ENCODE measurements at regions not wholly inside any gene's neighbourhood (a gene's known extent, or its start where the extent isn't known, plus 50 kb on each side); places are given as distances from the start of the nearest gene placed in this dataset.

- CTCF ChIA-PET, result no interaction called here
- no peak for TF ChIP-seq CTCF (IDR thresholded peaks at IDR 0.05; ENCODE audit: insufficient read depth, low read length, missing control alignments)
Observed at GRCh38 chr3:88632226-88632625, 475.2 kb upstream of the EPHA3 start.

GRCh38 chr3:88640581-88640980, 466.8 kb upstream of the EPHA3 start:
- TF ChIP-seq CTCF (IDR thresholded peaks at IDR 0.05; ENCODE audit: insufficient read depth, low read length, missing control alignments), result no peak
- no peak for DNase-seq (ENCODE audit: low read depth, low spot score)
- ChIA-PET CTCF (interaction anchor here (2.8 kb wide), 1 partner anchor 475 kb away, joined by 11 read pairs; no protein-coding TSS in a partner anchor), POLR2A (no interaction called here)
- H3K4me3 ChIP-seq (ENCODE audit: low read depth, low read length), result no peak overlapping the region

More at GRCh38 chr3:88632226-88632625, 475.2 kb upstream of the EPHA3 start:
- no peak overlapping the region for H3K4me3 ChIP-seq (ENCODE audit: low read depth, low read length)
- DNase-seq (ENCODE audit: low read depth, low spot score), result no peak
- POLR2A ChIA-PET, result no interaction called here

GRCh38 chr3:88641033-88641604, 466.3 kb upstream of the EPHA3 start:
- ChIA-PET CTCF (interaction anchor here (1.2 to 2.8 kb wide), 2 partner anchors 9 to 474 kb away, joined by 4 to 11 read pairs; no protein-coding TSS in a partner anchor), POLR2A (no interaction called here)
- H3K4me3 ChIP-seq (ENCODE audit: low read depth, low read length), result no peak overlapping the region
- DNase-seq (ENCODE audit: low read depth, low spot score), result no peak
- TF ChIP-seq CTCF (IDR thresholded peaks at IDR 0.05; ENCODE audit: insufficient read depth, low read length, missing control alignments), result peak; percentile 16

GRCh38 chr3:88657459-88657858, 450.0 kb upstream of the EPHA3 start:
- H3K4me3 ChIP-seq (ENCODE audit: low read depth, low read length), result no peak overlapping the region
- ChIA-PET CTCF (no interaction called here), POLR2A (no interaction called here)
- DNase-seq (ENCODE audit: low read depth, low spot score), result no peak
- TF ChIP-seq CTCF (IDR thresholded peaks at IDR 0.05; ENCODE audit: insufficient read depth, low read length, missing control alignments), result no peak

- TF ChIP-seq CTCF (IDR thresholded peaks at IDR 0.05; ENCODE audit: insufficient read depth, low read length, missing control alignments), result no peak
- DNase-seq (ENCODE audit: low read depth, low spot score), result no peak
- POLR2A ChIA-PET, result no interaction called here
- H3K4me3 ChIP-seq (ENCODE audit: low read depth, low read length), result no peak overlapping the region
- CTCF ChIA-PET, result no interaction called here
Observed at GRCh38 chr3:88661433-88661824, 446.0 kb upstream of the EPHA3 start.

- POLR2A ChIA-PET, result no interaction called here
- TF ChIP-seq CTCF (IDR thresholded peaks at IDR 0.05; ENCODE audit: insufficient read depth, low read length, missing control alignments), result no peak
- DNase-seq (ENCODE audit: low read depth, low spot score), result no peak
- H3K4me3 ChIP-seq (ENCODE audit: low read depth, low read length), result no peak overlapping the region
- CTCF ChIA-PET, result no interaction called here
Observed at GRCh38 chr3:88668180-88668579, 439.2 kb upstream of the EPHA3 start.
